ENCODE measurements at regions not wholly inside any gene's neighbourhood (a gene's known extent, or its start where the extent isn't known, plus 50 kb on each side); places are given as distances from the start of the nearest gene placed in this dataset.

GRCh38 chr1:29704430-29704829 lies 468.1 kb downstream of the PTPRU start:
- Histone ChIP-seq H3K4me1 (peaks cover 13 to 19% of the 10 kb centered on the region in 2 donors), H3K4me3 (no peak overlapping the region), H3K27ac (no peak overlapping the region), H3K27me3 (no peaks in the 10 kb centered on the region), H3K9me3 (no peaks in the 10 kb centered on the region), H3K36me3 (no peaks in the 10 kb centered on the region)
- DNase-seq (ENCODE audit: low spot score in 2 of 2) = no peak
- intact Hi-C loops (cut with DNase I) = loop anchor here (10.0 kb wide), 1 partner anchor 580 kb away; the partner anchor contains the start of gene TMEM200B
- TF ChIP-seq CTCF (IDR thresholded peaks at IDR 0.05) = no peak

GRCh38 chr1:29703596-29704370 lies 467.5 kb downstream of the PTPRU start:
- intact Hi-C loops (cut with DNase I) = loop anchor here (10.0 kb wide), 1 partner anchor 579 kb away; the partner anchor contains the start of gene TMEM200B
- H3K4me3 ChIP-seq = no peak overlapping the region
- H3K4me1 ChIP-seq = peaks cover 9 to 13% of the 10 kb centered on the region in 2 donors
- no peaks in the 10 kb centered on the region for H3K27me3 ChIP-seq
- H3K36me3 ChIP-seq = no peaks in the 10 kb centered on the region
- H3K9me3 ChIP-seq = no peaks in the 10 kb centered on the region
- peak; percentile 11 to 74 (median 62) for TF ChIP-seq CTCF (IDR thresholded peaks at IDR 0.05)
- DNase-seq (ENCODE audit: low spot score in 2 of 2) = no peak
- no peak overlapping the region for H3K27ac ChIP-seq

- Histone ChIP-seq H3K9me3 (no peaks in the 10 kb centered on the region), H3K27ac (no peak overlapping the region), H3K36me3 (no peaks in the 10 kb centered on the region), H3K4me3 (no peak overlapping the region), H3K4me1 (no peaks in the 10 kb centered on the region), H3K27me3 (no peaks in the 10 kb centered on the region)
- intact Hi-C loops (cut with DNase I) = loop anchor here (10.0 kb wide), 1 partner anchor 576 kb away; the partner anchor contains the start of gene TMEM200B
- TF ChIP-seq CTCF (IDR thresholded peaks at IDR 0.05) = no peak
- no peak for DNase-seq (ENCODE audit: low spot score in 2 of 2)
Observed at GRCh38 chr1:29700491-29700890, 464.2 kb downstream of the PTPRU start.

GRCh38 chr1:29698626-29699025 lies 462.3 kb downstream of the PTPRU start:
- no peaks in the 10 kb centered on the region for H3K27me3 ChIP-seq
- no peaks in the 10 kb centered on the region for H3K36me3 ChIP-seq
- H3K4me1 ChIP-seq = no peaks in the 10 kb centered on the region
- H3K27ac ChIP-seq = no peak overlapping the region
- no peak overlapping the region for H3K4me3 ChIP-seq
- intact Hi-C loops (cut with DNase I) = no loop called here
- no peak for DNase-seq (ENCODE audit: low spot score in 2 of 2)
- no peaks in the 10 kb centered on the region for H3K9me3 ChIP-seq
- no peak for TF ChIP-seq CTCF (IDR thresholded peaks at IDR 0.05)

DNA sequence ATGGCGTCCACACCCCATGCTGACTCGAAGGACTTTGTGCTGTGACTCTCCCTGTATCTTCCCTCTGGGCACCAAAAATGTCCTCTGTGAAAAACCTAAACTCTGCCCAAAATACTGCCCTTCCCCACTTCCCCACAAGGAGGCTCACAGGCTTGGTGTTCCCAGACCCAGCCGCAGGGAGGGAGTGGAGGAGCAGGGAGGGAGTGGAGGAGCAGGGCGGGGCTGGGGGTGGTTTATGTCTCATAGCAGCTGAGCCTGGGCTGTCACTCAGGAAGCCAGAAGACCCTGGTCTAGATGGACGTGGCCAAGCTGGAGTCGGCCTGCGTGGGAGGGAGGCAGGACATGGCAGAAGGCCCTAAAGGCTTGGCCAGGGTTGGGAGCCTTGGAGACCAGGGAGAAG lies 461.7 kb downstream of the PTPRU start:
- peak; percentile 7 to 40 (median 30) for TF ChIP-seq CTCF (IDR thresholded peaks at IDR 0.05)
- Histone ChIP-seq H3K36me3 (no peaks in the 10 kb centered on the region), H3K9me3 (no peaks in the 10 kb centered on the region), H3K4me3 (no peak overlapping the region), H3K27ac (no peak overlapping the region), H3K4me1 (no peaks in the 10 kb centered on the region), H3K27me3 (no peaks in the 10 kb centered on the region)
- DNase-seq (ENCODE audit: low spot score in 2 of 2) = no peak
- intact Hi-C loops (cut with DNase I) = no loop called here
